ENCODE measurements at regions not wholly inside any gene's neighbourhood (a gene's known extent, or its start where the extent isn't known, plus 50 kb on each side); places are given as distances from the start of the nearest gene placed in this dataset.

- peak overlapping the region; percentile 22; the same call in 1 of the 2 replicates for H3K4me2 ChIP-seq
- no peaks in the 10 kb centered on the region; the same call in 1 of the 2 replicates for H3K27me3 ChIP-seq (ENCODE audit: insufficient read depth, low read depth)
- H3K9ac ChIP-seq, result no peak overlapping the region
- no peaks in the 10 kb centered on the region for H4K20me1 ChIP-seq (ENCODE audit: insufficient read depth)
- no peaks in the 10 kb centered on the region for H3K36me3 ChIP-seq (ENCODE audit: insufficient read depth)
- no peak overlapping the region for H3K27ac ChIP-seq
- H3K4me3 ChIP-seq (IDR thresholded peaks at IDR 0.05; ENCODE audit: insufficient read depth, low read depth, low read length), result no peak overlapping the region
- peaks cover 16% of the 10 kb centered on the region for H3K4me1 ChIP-seq (ENCODE audit: low read depth, poor library complexity, severe bottlenecking)
- H3K79me2 ChIP-seq (ENCODE audit: insufficient read depth, low read depth), result no peaks in the 10 kb centered on the region
- TF ChIP-seq, protein P1, sequence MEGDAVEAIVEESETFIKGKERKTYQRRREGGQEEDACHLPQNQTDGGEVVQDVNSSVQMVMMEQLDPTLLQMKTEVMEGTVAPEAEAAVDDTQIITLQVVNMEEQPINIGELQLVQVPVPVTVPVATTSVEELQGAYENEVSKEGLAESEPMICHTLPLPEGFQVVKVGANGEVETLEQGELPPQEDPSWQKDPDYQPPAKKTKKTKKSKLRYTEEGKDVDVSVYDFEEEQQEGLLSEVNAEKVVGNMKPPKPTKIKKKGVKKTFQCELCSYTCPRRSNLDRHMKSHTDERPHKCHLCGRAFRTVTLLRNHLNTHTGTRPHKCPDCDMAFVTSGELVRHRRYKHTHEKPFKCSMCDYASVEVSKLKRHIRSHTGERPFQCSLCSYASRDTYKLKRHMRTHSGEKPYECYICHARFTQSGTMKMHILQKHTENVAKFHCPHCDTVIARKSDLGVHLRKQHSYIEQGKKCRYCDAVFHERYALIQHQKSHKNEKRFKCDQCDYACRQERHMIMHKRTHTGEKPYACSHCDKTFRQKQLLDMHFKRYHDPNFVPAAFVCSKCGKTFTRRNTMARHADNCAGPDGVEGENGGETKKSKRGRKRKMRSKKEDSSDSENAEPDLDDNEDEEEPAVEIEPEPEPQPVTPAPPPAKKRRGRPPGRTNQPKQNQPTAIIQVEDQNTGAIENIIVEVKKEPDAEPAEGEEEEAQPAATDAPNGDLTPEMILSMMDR (conservative IDR thresholded peaks at IDR 0.05; ENCODE audit: low read depth, low read length), result no peak
- no peak overlapping the region for H2AFZ ChIP-seq (ENCODE audit: low read depth)
Observed at GRCh38 chr12:28086521-28087155, 103.6 kb upstream of the CCDC91 start.

DNA sequence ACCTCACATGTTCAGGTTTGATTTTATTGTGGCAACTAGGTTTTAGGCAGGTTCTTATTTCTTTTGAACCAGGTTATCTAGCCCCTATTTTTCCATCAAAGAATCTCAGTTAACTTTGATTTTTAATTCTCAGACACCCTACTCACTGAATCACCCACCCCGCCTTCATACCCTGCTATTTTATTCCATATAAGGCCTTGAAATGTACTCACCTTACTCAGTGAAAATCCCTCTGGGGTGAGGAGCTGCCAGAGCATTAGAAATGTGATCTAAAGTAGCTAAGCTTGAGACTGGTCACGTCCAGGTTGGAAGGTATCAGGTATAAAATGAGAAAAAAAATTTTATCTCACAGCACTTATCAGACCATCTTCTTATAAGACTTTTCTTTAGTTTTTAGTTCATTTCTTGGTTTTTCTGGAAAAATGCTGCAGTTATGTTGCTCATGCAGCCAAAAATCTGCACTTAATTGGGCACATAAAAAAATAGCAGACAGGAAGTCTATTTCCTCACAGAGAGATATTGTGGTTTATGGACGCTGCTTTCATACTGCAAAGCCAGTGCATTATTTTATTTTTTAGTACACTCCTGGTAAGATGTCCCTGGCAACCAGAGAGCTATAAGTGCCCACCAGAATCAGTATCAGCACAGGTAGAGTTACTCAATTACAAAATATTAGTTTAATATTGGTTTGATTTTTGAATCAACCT lies 101.5 kb upstream of the CCDC91 start:
- Histone ChIP-seq H3K79me2 (ENCODE audit: insufficient read depth, low read depth) (no peaks in the 10 kb centered on the region), H3K4me2 (no peak overlapping the region), H4K20me1 (ENCODE audit: insufficient read depth) (no peaks in the 10 kb centered on the region), H3K4me3 (IDR thresholded peaks at IDR 0.05; ENCODE audit: insufficient read depth, low read depth, low read length) (no peak overlapping the region), H3K27me3 (ENCODE audit: insufficient read depth, low read depth) (no peaks in the 10 kb centered on the region; the same call in 1 of the 2 replicates), H3K27ac (no peak overlapping the region), H3K36me3 (ENCODE audit: insufficient read depth) (no peaks in the 10 kb centered on the region), H2AFZ (ENCODE audit: low read depth) (no peak overlapping the region), H3K9ac (no peak overlapping the region), H3K4me1 (ENCODE audit: low read depth, poor library complexity, severe bottlenecking) (peaks cover 16% of the 10 kb centered on the region)
- TF ChIP-seq, protein P1 (conservative IDR thresholded peaks at IDR 0.05; ENCODE audit: low read depth, low read length), result no peak

DNA sequence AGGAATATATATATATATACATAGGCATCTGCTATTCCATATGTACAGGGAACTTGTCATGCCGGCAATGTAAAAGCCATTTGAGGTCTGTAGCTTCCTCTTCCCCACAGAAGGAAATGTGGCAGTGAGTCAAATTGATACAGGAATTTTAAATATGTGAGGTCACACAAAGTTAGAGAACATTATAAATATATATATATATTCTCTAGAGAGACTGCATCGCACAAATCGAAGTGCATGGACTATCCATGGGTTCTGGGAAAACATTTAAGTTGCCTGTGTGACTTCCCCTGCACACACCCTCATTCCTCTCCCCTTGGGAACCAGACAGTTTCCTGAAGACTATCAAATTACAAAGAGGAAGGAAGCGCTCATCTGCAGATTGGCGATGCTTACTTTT lies 100.9 kb upstream of the CCDC91 start:
- Histone ChIP-seq H3K4me1 (ENCODE audit: low read depth, poor library complexity, severe bottlenecking) (peaks cover 16% of the 10 kb centered on the region), H3K79me2 (ENCODE audit: insufficient read depth, low read depth) (no peaks in the 10 kb centered on the region), H2AFZ (ENCODE audit: low read depth) (no peak overlapping the region), H3K9ac (no peak overlapping the region), H3K27me3 (ENCODE audit: insufficient read depth, low read depth) (no peaks in the 10 kb centered on the region; the same call in 1 of the 2 replicates), H3K36me3 (ENCODE audit: insufficient read depth) (no peaks in the 10 kb centered on the region), H3K27ac (no peak overlapping the region), H3K4me2 (no peak overlapping the region), H3K4me3 (IDR thresholded peaks at IDR 0.05; ENCODE audit: insufficient read depth, low read depth, low read length) (no peak overlapping the region), H4K20me1 (ENCODE audit: insufficient read depth) (no peaks in the 10 kb centered on the region)
- TF ChIP-seq, protein P1 (conservative IDR thresholded peaks at IDR 0.05; ENCODE audit: low read depth, low read length), result no peak

- Histone ChIP-seq H3K27ac (no peak overlapping the region), H3K27me3 (ENCODE audit: insufficient read depth, low read depth) (no peaks in the 10 kb centered on the region), H3K4me2 (no peak overlapping the region), H3K36me3 (ENCODE audit: insufficient read depth) (no peaks in the 10 kb centered on the region), H3K4me3 (IDR thresholded peaks at IDR 0.05; ENCODE audit: insufficient read depth, low read depth, low read length) (no peak overlapping the region), H2AFZ (ENCODE audit: low read depth) (no peak overlapping the region), H3K79me2 (ENCODE audit: insufficient read depth, low read depth) (no peaks in the 10 kb centered on the region), H4K20me1 (ENCODE audit: insufficient read depth) (no peaks in the 10 kb centered on the region), H3K9ac (no peak overlapping the region), H3K4me1 (ENCODE audit: low read depth, poor library complexity, severe bottlenecking) (peaks cover 14% of the 10 kb centered on the region)
- TF ChIP-seq, protein P1 (conservative IDR thresholded peaks at IDR 0.05; ENCODE audit: low read depth, low read length), result no peak
Observed at GRCh38 chr12:28090835-28091234, 99.4 kb upstream of the CCDC91 start.
